H9 (cell line): ENCODE measurements at regions not wholly inside any gene's neighbourhood (a gene's known extent, or its start where the extent isn't known, plus 50 kb on each side); places are given as distances from the start of the nearest gene placed in this dataset.

Experiments used
- DNase-seq: peaks from one replicate; pipeline ENCODE4 v3.0.0-alpha.2; 2017
- H2AFZ ChIP-seq: one replicate; pipeline ENCODE4 v1.6.1; 2013; ENCODE audit warnings: mild to moderate bottlenecking, low read length, control low read depth, moderate library complexity
- H2AK5ac ChIP-seq: 2 replicates; pipeline ENCODE4 v1.6.1; 2013; ENCODE audit warnings: low read length, control low read depth, mixed read lengths; ENCODE audit not compliant: insufficient read length
- H2BK120ac ChIP-seq: one replicate; pipeline ENCODE4 v1.6.1; 2013; ENCODE audit warnings: low read depth, mild to moderate bottlenecking, low read length, control low read depth, inconsistent platforms; ENCODE audit not compliant: poor library complexity, severe bottlenecking
- H2BK12ac ChIP-seq: 2 replicates; pipeline ENCODE4 v1.6.1; 2013; ENCODE audit warnings: low read length, control low read depth, mixed read lengths, low read depth; ENCODE audit not compliant: insufficient read length
- H2BK15ac ChIP-seq: 2 replicates; pipeline ENCODE4 v1.6.1; 2013; ENCODE audit warnings: low read depth, low read length, control low read depth
- H2BK20ac ChIP-seq: one replicate; pipeline ENCODE4 v1.6.1; 2013; ENCODE audit warnings: low read depth, mild to moderate bottlenecking, low read length, control low read depth, inconsistent platforms; ENCODE audit not compliant: poor library complexity, severe bottlenecking
- H2BK5ac ChIP-seq: 2 replicates; pipeline ENCODE4 v1.6.1; 2013; ENCODE audit warnings: low read length, control low read depth, mixed read lengths; ENCODE audit not compliant: insufficient read length
- H3K14ac ChIP-seq: 2 replicates; pipeline ENCODE4 v1.6.1; 2013; ENCODE audit warnings: low read length, control low read depth; ENCODE audit not compliant: insufficient read depth
- H3K18ac ChIP-seq: 2 replicates; pipeline ENCODE4 v1.6.1; 2013; ENCODE audit warnings: low read depth, mild to moderate bottlenecking, mixed read lengths, low read length, control low read depth; ENCODE audit not compliant: insufficient read length
- H3K23ac ChIP-seq: 2 replicates; pipeline ENCODE4 v1.6.1; 2013; ENCODE audit warnings: low read length, control low read depth, mixed read lengths, low read depth; ENCODE audit not compliant: insufficient read length
- H3K23me2 ChIP-seq: 2 replicates; pipeline ENCODE4 v1.6.1; 2013; ENCODE audit warnings: low read depth, mild to moderate bottlenecking, mixed read lengths, low read length, control low read depth; ENCODE audit not compliant: insufficient read length, poor library complexity, severe bottlenecking
- H3K27ac ChIP-seq: 2 replicates; pipeline ENCODE4 v1.5.1; 2013; ENCODE audit warnings: low read length, control low read depth, mixed read lengths, low read depth; ENCODE audit not compliant: insufficient read length
- H3K27me3 ChIP-seq: 2 replicates; pipeline ENCODE4 v1.6.1; 2013; ENCODE audit warnings: low read length, control low read depth, inconsistent platforms; ENCODE audit not compliant: insufficient read depth
- H3K4ac ChIP-seq: 2 replicates; pipeline ENCODE4 v1.6.1; 2013; ENCODE audit warnings: low read depth, mild to moderate bottlenecking, control low read depth, inconsistent platforms, low read length, moderate library complexity
- H3K4me1 ChIP-seq: 2 replicates; pipeline ENCODE4 v1.6.1; 2013; ENCODE audit warnings: low read length, control low read depth, inconsistent platforms; ENCODE audit not compliant: insufficient read depth
- H3K4me2 ChIP-seq: 2 replicates; pipeline ENCODE4 v1.6.1; 2013; ENCODE audit warnings: low read length, control low read depth, mixed read lengths; ENCODE audit not compliant: insufficient read length, insufficient read depth
- H3K56ac ChIP-seq: 2 replicates; pipeline ENCODE4 v1.6.1; 2013; ENCODE audit warnings: low read depth, mild to moderate bottlenecking, mixed read lengths, low read length, control low read depth; ENCODE audit not compliant: insufficient read length
- H3K79me1 ChIP-seq: 2 replicates; pipeline ENCODE4 v1.6.1; 2013; ENCODE audit warnings: low read depth, mild to moderate bottlenecking, moderate library complexity, low read length, control low read depth, inconsistent platforms; ENCODE audit not compliant: insufficient read depth, poor library complexity, severe bottlenecking
- H3K79me2 ChIP-seq: 2 replicates; pipeline ENCODE4 v1.6.1; 2013; ENCODE audit warnings: low read length, control low read depth, inconsistent platforms; ENCODE audit not compliant: insufficient read depth
- H3K9ac ChIP-seq: 2 replicates; pipeline ENCODE4 v1.6.1; 2013; ENCODE audit warnings: low read length, control low read depth, mixed read lengths; ENCODE audit not compliant: insufficient read length; ENCODE audit errors: extremely low read depth
- H3K9me3 ChIP-seq: one replicate; pipeline ENCODE4 v1.6.1; 2013; ENCODE audit warnings: low read depth, low read length, inconsistent platforms; ENCODE audit not compliant: control insufficient read depth
- H3T11ph ChIP-seq: one replicate; pipeline ENCODE4 v1.6.1; 2013; ENCODE audit warnings: mild to moderate bottlenecking, low read length, control low read depth, inconsistent platforms
- H4K20me1 ChIP-seq: one replicate; pipeline ENCODE4 v1.6.1; 2013; ENCODE audit not compliant: control insufficient read depth, insufficient read length, insufficient read depth
- H4K5ac ChIP-seq: 2 replicates; pipeline ENCODE4 v1.6.1; 2013; ENCODE audit warnings: low read depth, mild to moderate bottlenecking, mixed read lengths, low read length, control low read depth; ENCODE audit not compliant: insufficient read length
- H4K8ac ChIP-seq: replicated peaks from 2 replicates; pipeline ENCODE4 v1.6.1; 2013; ENCODE audit warnings: low read length, control low read depth, mixed read lengths, low read depth; ENCODE audit not compliant: insufficient read length
- H4K91ac ChIP-seq: 2 replicates; pipeline ENCODE4 v1.6.1; 2013; ENCODE audit warnings: low read depth, mild to moderate bottlenecking, moderate library complexity, mixed read lengths, low read length, control low read depth; ENCODE audit not compliant: insufficient read length
- H3K27ac Mint-ChIP-seq, 3 experiments: 2 replicates in 2 of 3; 3 replicates in 1 of 3; pipeline ENCODE4 v1.8.0; 2020 to 2021; ENCODE audit warnings: mixed read lengths in 3 of 3, mild to moderate bottlenecking in 1 of 3, moderate library complexity in 1 of 3
- H3K27me3 Mint-ChIP-seq: 2 replicates; pipeline ENCODE4 v1.8.0; 2021; ENCODE audit warnings: low read depth, mild to moderate bottlenecking, moderate library complexity, mixed read lengths
- H3K36me3 Mint-ChIP-seq, 3 experiments: 2 replicates in 2 of 3; 3 replicates in 1 of 3; pipeline ENCODE4 v1.8.0; 2020 to 2021; ENCODE audit warnings: low read depth in 3 of 3, mixed read lengths in 3 of 3; ENCODE audit not compliant: insufficient read depth in 1 of 3
- H3K4me1 Mint-ChIP-seq, 2 experiments: 2 replicates each; pipeline ENCODE4 v1.8.0; 2020; ENCODE audit warnings: mixed read lengths in 2 of 2
- H3K4me3 Mint-ChIP-seq, 2 experiments: 2 replicates in 1 of 2; 3 replicates in 1 of 2; pipeline ENCODE4 v1.8.0; 2020 to 2021; ENCODE audit warnings: mild to moderate bottlenecking in 2 of 2, mixed read lengths in 2 of 2, moderate library complexity in 1 of 2
- H3K9me3 Mint-ChIP-seq, 2 experiments: 2 replicates in 1 of 2; 3 replicates in 1 of 2; pipeline ENCODE4 v1.8.0; 2020; ENCODE audit warnings: mild to moderate bottlenecking in 2 of 2, mixed read lengths in 2 of 2, moderate library complexity in 1 of 2
- CTCF ChIP-seq: fragments of 200-600 bp; sonication (generic); conservative IDR thresholded peaks from 3 replicates; pipeline ENCODE4 v1.8.0; 2021; ENCODE audit warnings: antibody characterized with exemption, mild to moderate bottlenecking
- WGBS: extraction: QIAGEN DNeasy Blood & Tissue Kit; methylation state at CpG from one replicate; pipeline ENCODE4 v1.1.7; 2013; ENCODE audit warnings: missing lambda C conversion rate, low lambda C conversion rate, mixed read lengths; ENCODE audit not compliant: insufficient read length; ENCODE audit errors: extremely low coverage; 5-methylcytosine and 5-hydroxymethylcytosine counted together

GRCh38 chr15:39281094-39281493 lies 299.8 kb upstream of the THBS1 start:
- no peak overlapping the region for H3K4ac ChIP-seq
- 0 out of 5 replicates have a peak, but pooled peaks cover 0 to 3% of the 10 kb centered on the region in 2 experiments for H3K9me3 Mint-ChIP-seq
- no peak overlapping the region for H4K8ac ChIP-seq
- no peak overlapping the region for H4K5ac ChIP-seq
- H4K20me1 ChIP-seq, result no peaks in the 10 kb centered on the region
- no peaks in the 10 kb centered on the region for H3K79me1 ChIP-seq
- H2AFZ ChIP-seq, result no peak overlapping the region
- H3K4me3 Mint-ChIP-seq, result no peak overlapping the region
- no peak overlapping the region for H3K23ac ChIP-seq
- no peak for TF ChIP-seq CTCF
- H3K36me3 Mint-ChIP-seq, result no peaks in the 10 kb centered on the region
- DNase-seq, result no peak
- no peak overlapping the region for H2BK20ac ChIP-seq
- H3K9ac ChIP-seq, result no peak overlapping the region
- no peak overlapping the region for H2BK15ac ChIP-seq
- no peak overlapping the region for H2AK5ac ChIP-seq
- H3K4me1 Mint-ChIP-seq, result no peaks in the 10 kb centered on the region
- no peaks in the 10 kb centered on the region for H3K4me1 ChIP-seq
- no peak overlapping the region for H3K56ac ChIP-seq
- no peak overlapping the region for H2BK5ac ChIP-seq
- no peaks in the 10 kb centered on the region for H3K27me3 ChIP-seq
- H3T11ph ChIP-seq, result no peak overlapping the region
- H3K23me2 ChIP-seq, result no peaks in the 10 kb centered on the region
- no peaks in the 10 kb centered on the region for H3K9me3 ChIP-seq
- no peak overlapping the region for H3K27ac ChIP-seq
- no peaks in the 10 kb centered on the region for H3K27me3 Mint-ChIP-seq
- H3K18ac ChIP-seq, result no peak overlapping the region
- no peak overlapping the region for H2BK120ac ChIP-seq
- no CpG with 5 or more reads among the region's 1 CpG for WGBS
- H3K27ac Mint-ChIP-seq, result no peak overlapping the region
- H3K79me2 ChIP-seq, result no peaks in the 10 kb centered on the region
- no peak overlapping the region for H3K4me2 ChIP-seq
- H3K14ac ChIP-seq, result no peak overlapping the region
- H2BK12ac ChIP-seq, result no peak overlapping the region
- H4K91ac ChIP-seq, result no peak overlapping the region
